ENCODE measurements at regions not wholly inside any gene's neighbourhood (a gene's known extent, or its start where the extent isn't known, plus 50 kb on each side); places are given as distances from the start of the nearest gene placed in this dataset.

GRCh38 chr16:9205661-9206060, 114.2 kb downstream of the HAPSTR1 start (continued):
- TF ChIP-seq REST (IDR thresholded peaks at IDR 0.05; ENCODE audit: unreplicated experiment), result no peak
- TF ChIP-seq EZH2phosphoT487 (IDR thresholded peaks at IDR 0.05; ENCODE audit: unreplicated experiment), result no peak

- Histone ChIP-seq H3K9me2 (ENCODE audit: insufficient read depth) (no peaks in the 10 kb centered on the region; the same call in 1 of the 2 replicates), H3K4me2 (no peak overlapping the region), H2AFZ (no peak overlapping the region), H3K27ac (ENCODE audit: low read depth) (no peak overlapping the region), H4K20me1 (replicated peaks; ENCODE audit: insufficient read depth) (no peaks in the 10 kb centered on the region), H3K36me3 (ENCODE audit: insufficient read depth) (no peaks in the 10 kb centered on the region; the same call in 1 of the 2 replicates), H3K4me3 (no peak overlapping the region), H3K4me1 (ENCODE audit: insufficient read depth) (no peaks in the 10 kb centered on the region), H3K27me3 (ENCODE audit: insufficient read depth) (no peaks in the 10 kb centered on the region), H3F3A (replicated peaks; ENCODE audit: low read depth) (no peaks in the 10 kb centered on the region), H3K79me2 (replicated peaks; ENCODE audit: insufficient read depth) (no peaks in the 10 kb centered on the region)
- Mint-ChIP-seq H3K9me3 (peaks cover 4% of the 10 kb centered on the region; the same call in 1 of the 3 replicates), H3K4me3 (no peak overlapping the region), H3K36me3 (ENCODE audit: low read depth) (no peaks in the 10 kb centered on the region), H3K4me1 (no peaks in the 10 kb centered on the region), H3K27me3 (ENCODE audit: insufficient read depth, low read depth, poor library complexity) (no peaks in the 10 kb centered on the region), H3K27ac (no peak overlapping the region)
- no peak for DNase-seq (ENCODE audit: low spot score)
- TF ChIP-seq CTCF (conservative IDR thresholded peaks at IDR 0.05; ENCODE audit: low read depth in 2 of 2), result no peak
- TF ChIP-seq NANOG (IDR thresholded peaks at IDR 0.05; ENCODE audit: borderline replicate concordance), result no peak
- no peak for TF ChIP-seq STAT1 (IDR thresholded peaks at IDR 0.05; ENCODE audit: unreplicated experiment)
- no peak for ATAC-seq
Measured at GRCh38 chr16:9206156-9206555, 114.7 kb downstream of the HAPSTR1 start.

GRCh38 chr16:9212621-9213020, 121.2 kb downstream of the HAPSTR1 start:
- Mint-ChIP-seq H3K4me3 (no peak overlapping the region), H3K27me3 (ENCODE audit: insufficient read depth, low read depth, poor library complexity) (peaks cover 3% of the 10 kb centered on the region), H3K27ac (no peak overlapping the region), H3K9me3 (no peaks in the 10 kb centered on the region), H3K4me1 (no peaks in the 10 kb centered on the region), H3K36me3 (ENCODE audit: low read depth) (no peaks in the 10 kb centered on the region)
- Histone ChIP-seq H3K4me1 (ENCODE audit: insufficient read depth) (no peaks in the 10 kb centered on the region), H2AFZ (no peak overlapping the region), H3K36me3 (ENCODE audit: insufficient read depth) (no peaks in the 10 kb centered on the region), H3K27me3 (ENCODE audit: insufficient read depth) (no peaks in the 10 kb centered on the region), H3K4me2 (no peak overlapping the region), H4K20me1 (replicated peaks; ENCODE audit: insufficient read depth) (no peaks in the 10 kb centered on the region), H3K9me2 (ENCODE audit: insufficient read depth) (no peaks in the 10 kb centered on the region; the same call in 1 of the 2 replicates), H3K27ac (ENCODE audit: low read depth) (no peak overlapping the region), H3K4me3 (no peak overlapping the region), H3F3A (replicated peaks; ENCODE audit: low read depth) (no peaks in the 10 kb centered on the region), H3K79me2 (replicated peaks; ENCODE audit: insufficient read depth) (no peaks in the 10 kb centered on the region)
- no peak for ATAC-seq
- DNase-seq (ENCODE audit: low spot score), result no peak
- TF ChIP-seq ZNF462 (CRISPR knock-in tag; IDR thresholded peaks at IDR 0.05) (no peak), NANOG (IDR thresholded peaks at IDR 0.05; ENCODE audit: borderline replicate concordance) (no peak)
